Fibroblast of villous mesenchyme (primary cell): ENCODE measurements at regions not wholly inside any gene's neighbourhood (a gene's known extent, or its start where the extent isn't known, plus 50 kb on each side); places are given as distances from the start of the nearest gene placed in this dataset.

Source experiments
- DNase-seq: peaks from one replicate; pipeline ENCODE4 v3.0.0-alpha.2; 2010; ENCODE audit warnings: low read depth
- H3K4me3 ChIP-seq: 2 replicates; pipeline ENCODE4 v1.5.1; 2011; ENCODE audit warnings: low read depth, mild to moderate bottlenecking, low read length
- CTCF ChIP-seq: IDR thresholded peaks from 2 replicates; pipeline ENCODE4 v1.5.1; 2012; ENCODE audit warnings: low read depth, mild to moderate bottlenecking, low read length; ENCODE audit not compliant: insufficient read depth

- TF ChIP-seq CTCF = no peak
- DNase-seq = no peak
- no peak overlapping the region for H3K4me3 ChIP-seq
Measured at GRCh38 chr1:30615816-30616590, 107.4 kb downstream of the MATN1 start.

DNA sequence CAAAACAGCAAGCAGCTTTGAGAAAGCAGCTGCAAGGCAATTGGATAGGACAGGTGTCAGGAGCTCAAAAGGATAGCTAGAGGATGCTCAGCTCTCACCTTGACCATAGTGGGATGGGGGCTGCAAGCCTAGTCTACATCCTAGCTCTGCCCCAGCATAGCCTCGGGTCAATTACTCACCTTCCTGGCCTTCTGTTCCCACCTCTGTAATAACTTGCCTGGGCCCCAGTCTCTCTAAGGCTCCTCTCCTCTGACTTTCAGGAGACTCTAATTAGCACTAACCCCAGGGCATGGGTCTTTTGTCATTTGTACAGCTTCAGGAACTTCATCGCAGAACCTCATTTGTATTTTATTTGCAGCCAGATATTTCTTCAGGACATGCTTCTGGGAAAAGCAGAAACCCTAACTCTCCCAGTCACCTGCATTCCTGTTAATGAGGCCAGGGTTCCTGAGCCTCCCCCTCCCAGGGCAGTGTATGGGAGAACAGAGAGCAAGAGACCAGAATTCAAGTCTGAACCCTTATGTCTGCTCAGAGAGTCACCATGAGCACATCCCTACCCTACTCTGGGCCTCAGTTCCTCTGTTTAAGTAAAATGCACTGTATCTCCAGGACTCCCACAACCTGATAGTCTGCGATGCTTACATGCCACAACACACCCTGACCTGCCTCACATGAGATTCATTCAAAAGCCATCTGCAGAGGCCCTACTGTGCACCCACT is 108.1 kb downstream of the MATN1 start:
- H3K4me3 ChIP-seq = no peak overlapping the region
- DNase-seq = no peak
- no peak for TF ChIP-seq CTCF

DNA sequence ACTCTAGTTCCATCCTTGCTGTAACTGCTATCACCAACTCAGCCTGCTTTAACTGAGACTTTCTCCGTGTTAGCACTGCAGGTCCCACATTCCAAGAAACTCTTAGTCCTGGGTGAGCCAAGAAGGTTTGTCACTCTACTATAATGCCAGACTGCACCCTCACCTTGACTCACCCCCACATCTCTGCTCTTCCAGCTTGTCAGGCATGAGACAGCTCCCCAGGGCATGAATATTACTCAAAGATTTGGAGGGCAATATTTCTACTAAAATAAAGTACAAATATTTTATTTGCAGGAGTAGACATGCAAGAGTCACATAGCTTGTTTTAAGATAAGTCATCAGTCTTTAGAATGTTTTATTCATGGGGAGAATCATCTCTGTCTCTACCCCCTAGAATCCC is 110.2 kb downstream of the MATN1 start:
- no peak for TF ChIP-seq CTCF

DNA sequence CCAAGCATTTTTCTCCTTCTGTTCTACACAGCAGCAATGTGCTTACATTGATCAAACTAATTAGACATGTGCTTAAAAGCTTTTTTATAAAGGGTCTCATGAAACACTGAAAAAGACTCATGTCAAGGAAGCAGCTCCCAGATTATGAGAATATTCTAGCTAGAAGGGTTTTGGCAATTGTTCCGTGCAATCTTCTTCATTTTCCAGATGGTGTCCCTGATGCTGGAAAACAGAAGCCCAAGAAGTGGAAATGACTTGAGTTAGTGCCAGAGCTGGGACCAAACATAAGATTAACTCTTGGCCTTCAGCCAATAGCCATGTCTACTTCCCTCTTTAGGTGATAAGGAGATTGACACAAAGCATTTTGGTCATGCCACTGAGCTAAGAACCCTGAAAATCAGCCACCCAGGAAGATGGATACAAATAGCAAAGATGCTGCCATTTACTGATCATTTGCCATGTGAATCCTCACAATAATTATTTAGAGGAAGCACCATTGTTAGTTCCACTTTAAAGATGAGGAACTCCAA is 110.8 kb downstream of the MATN1 start:
- H3K4me3 ChIP-seq = no peak overlapping the region
- DNase-seq = no peak
- TF ChIP-seq CTCF = no peak

More for the DNA sequence above, 110.2 kb downstream of the MATN1 start:
- DNase-seq = no peak
- no peak overlapping the region for H3K4me3 ChIP-seq

DNA sequence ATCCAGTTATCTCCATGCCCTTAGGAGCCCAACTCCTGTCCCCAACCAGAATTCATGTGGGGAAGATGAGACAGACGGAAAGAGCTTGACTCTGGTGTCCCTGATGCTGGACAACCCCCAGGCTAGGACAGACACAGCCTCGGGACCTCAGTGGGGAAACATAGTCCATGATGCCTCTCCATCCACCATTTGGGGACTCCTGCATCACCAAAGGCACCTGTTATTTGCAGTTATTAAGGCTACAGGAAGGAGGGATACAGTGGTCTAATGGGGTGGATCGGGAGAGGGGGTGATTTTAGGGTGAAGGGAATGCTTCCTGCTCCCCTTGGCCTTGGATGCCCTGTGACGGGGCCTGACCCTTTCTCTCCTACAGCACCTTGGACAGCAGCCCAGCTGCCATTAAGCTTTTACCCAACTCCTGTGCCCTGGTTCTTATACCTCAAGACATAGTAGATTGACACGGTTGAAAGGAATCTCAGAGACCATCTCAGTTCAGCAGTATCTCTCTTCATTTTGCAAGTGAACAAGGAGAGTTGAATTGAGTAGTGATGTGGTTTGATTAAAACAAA is 111.6 kb downstream of the MATN1 start:
- H3K4me3 ChIP-seq = no peak overlapping the region
- no peak for DNase-seq
- no peak for TF ChIP-seq CTCF

DNA sequence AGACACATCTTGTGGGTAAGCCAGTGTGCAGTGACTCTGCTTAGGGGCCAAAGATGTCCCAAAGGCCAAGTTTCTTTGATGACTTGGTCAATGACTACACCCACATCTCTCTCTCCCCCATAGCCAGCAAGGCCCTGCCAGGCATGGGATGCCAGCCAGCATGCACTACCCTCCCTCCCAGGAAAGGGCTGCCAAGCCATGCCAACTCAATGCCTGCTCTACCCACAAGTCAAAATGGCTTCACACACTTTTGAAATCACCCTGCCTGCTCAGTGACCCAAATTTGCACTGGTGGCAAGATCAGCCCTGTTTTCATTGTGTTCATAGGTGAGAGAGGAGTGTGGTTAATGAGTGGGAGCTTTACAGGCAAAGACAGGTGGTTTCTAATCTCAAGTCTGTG is 112.5 kb downstream of the MATN1 start:
- TF ChIP-seq CTCF = no peak
- no peak for DNase-seq
- H3K4me3 ChIP-seq = no peak overlapping the region
